Trophoblast cell (in vitro differentiated cells and primary cell): ENCODE measurements at regions not wholly inside any gene's neighbourhood (a gene's known extent, or its start where the extent isn't known, plus 50 kb on each side); places are given as distances from the start of the nearest gene placed in this dataset.
"Not testable (repeated sequence)": the region's sequence is repeated elsewhere in the genome, so short reads cannot be mapped to it uniquely, and the experiment has no call there.

Experiments used
- DNase-seq, 2 donors: peaks; one replicate each; pipeline ENCODE4 v3.0.0-alpha.2; 2016
- H2AFZ ChIP-seq: 2 replicates; pipeline ENCODE4 v1.6.1; 2013; ENCODE audit warnings: low read length, moderate library complexity, mild to moderate bottlenecking; ENCODE audit not compliant: insufficient read depth, poor library complexity
- H2AK5ac ChIP-seq: 2 replicates; pipeline ENCODE4 v1.6.1; 2013; ENCODE audit warnings: mild to moderate bottlenecking, low read length
- H2BK120ac ChIP-seq: 2 replicates; pipeline ENCODE4 v1.6.1; 2013; ENCODE audit warnings: low read length, mild to moderate bottlenecking, moderate library complexity; ENCODE audit not compliant: insufficient read depth, poor library complexity
- H2BK12ac ChIP-seq: 2 replicates; pipeline ENCODE4 v1.6.1; 2013; ENCODE audit warnings: mild to moderate bottlenecking, low read length, moderate library complexity
- H2BK5ac ChIP-seq: 2 replicates; pipeline ENCODE4 v1.6.1; 2013; ENCODE audit warnings: low read length, low read depth, moderate library complexity, mild to moderate bottlenecking; ENCODE audit not compliant: poor library complexity
- H3K14ac ChIP-seq: 2 replicates; pipeline ENCODE4 v1.6.1; 2013; ENCODE audit warnings: mild to moderate bottlenecking, low read length
- H3K18ac ChIP-seq: 2 replicates; pipeline ENCODE4 v1.6.1; 2013; ENCODE audit warnings: mild to moderate bottlenecking, low read length
- H3K23ac ChIP-seq: 2 replicates; pipeline ENCODE4 v1.6.1; 2013; ENCODE audit warnings: low read length
- H3K27ac ChIP-seq: 2 replicates; pipeline ENCODE4 v1.5.1; 2013; ENCODE audit warnings: low read depth, mild to moderate bottlenecking, inconsistent platforms, low read length, moderate library complexity
- H3K27me3 ChIP-seq: 2 replicates; pipeline ENCODE4 v1.6.1; 2013; ENCODE audit warnings: inconsistent platforms, mild to moderate bottlenecking, low read length, moderate library complexity; ENCODE audit not compliant: insufficient read depth
- H3K36me3 ChIP-seq, 2 experiments: 1 replicate in 1 of 2; 2 replicates in 1 of 2; pipeline ENCODE4 v1.6.1; 2013; ENCODE audit warnings: low read length in 2 of 2, mild to moderate bottlenecking in 2 of 2, moderate library complexity in 1 of 2; ENCODE audit not compliant: insufficient read depth in 2 of 2, control insufficient read depth in 1 of 2
- H3K4ac ChIP-seq: 2 replicates; pipeline ENCODE4 v1.6.1; 2013; ENCODE audit warnings: low read depth, mild to moderate bottlenecking, low read length, moderate library complexity
- H3K4me1 ChIP-seq, 2 experiments: 1 replicate in 1 of 2; 2 replicates in 1 of 2; pipeline ENCODE4 v1.6.1; 2013; ENCODE audit warnings: low read length in 2 of 2, mild to moderate bottlenecking in 2 of 2, moderate library complexity in 1 of 2; ENCODE audit not compliant: insufficient read depth in 2 of 2, control insufficient read depth in 1 of 2
- H3K4me2 ChIP-seq: 2 replicates; pipeline ENCODE4 v1.6.1; 2013; ENCODE audit warnings: inconsistent platforms, mild to moderate bottlenecking, low read length, moderate library complexity
- H3K4me3 ChIP-seq: 2 replicates; pipeline ENCODE4 v1.5.1; 2013; ENCODE audit warnings: mild to moderate bottlenecking, low read depth, low read length, inconsistent platforms
- H3K79me1 ChIP-seq: one replicate; pipeline ENCODE4 v1.6.1; 2013; ENCODE audit warnings: low read length
- H3K79me2 ChIP-seq: 2 replicates; pipeline ENCODE4 v1.6.1; 2013; ENCODE audit warnings: low read length, mild to moderate bottlenecking; ENCODE audit not compliant: control insufficient read depth, insufficient read depth, poor library complexity
- H3K9ac ChIP-seq: 2 replicates; pipeline ENCODE4 v1.6.1; 2013; ENCODE audit warnings: mild to moderate bottlenecking, low read length
- H3K9me3 ChIP-seq: 2 replicates; pipeline ENCODE4 v1.6.1; 2013; ENCODE audit warnings: low read depth, mild to moderate bottlenecking, control low read depth, inconsistent platforms, low read length; ENCODE audit not compliant: insufficient read depth
- H4K12ac ChIP-seq: 2 replicates; pipeline ENCODE4 v1.6.1; 2013; ENCODE audit warnings: low read depth, mild to moderate bottlenecking, low read length, moderate library complexity
- H4K8ac ChIP-seq: 2 replicates; pipeline ENCODE4 v1.6.1; 2013; ENCODE audit warnings: low read depth, mild to moderate bottlenecking, low read length, moderate library complexity
- H4K91ac ChIP-seq: one replicate; pipeline ENCODE4 v1.6.1; 2013; ENCODE audit warnings: low read depth, mild to moderate bottlenecking, low read length, moderate library complexity
- WGBS: extraction: QIAGEN DNeasy Blood & Tissue Kit; methylation state at CpG from one replicate; pipeline ENCODE4 v1.1.7; 2013; ENCODE audit warnings: missing lambda C conversion rate; ENCODE audit not compliant: insufficient read length, insufficient coverage; ENCODE audit errors: extremely low coverage; 5-methylcytosine and 5-hydroxymethylcytosine counted together

- Histone ChIP-seq H2BK5ac (no peak overlapping the region), H3K4me2 (no peak overlapping the region), H3K79me2 (no peaks in the 10 kb centered on the region), H2AFZ (no peak overlapping the region), H4K91ac (no peak overlapping the region), H3K4me1 (no peaks in the 10 kb centered on the region), H4K12ac (no peak overlapping the region), H3K9me3 (peaks cover 6% of the 10 kb centered on the region), H4K8ac (no peak overlapping the region), H3K36me3 (no peaks in the 10 kb centered on the region), H2AK5ac (no peak overlapping the region), H3K9ac (no peak overlapping the region), H3K4ac (no peak overlapping the region), H3K4me3 (no peak overlapping the region), H3K18ac (no peak overlapping the region), H2BK120ac (no peak overlapping the region), H3K14ac (no peak overlapping the region), H3K79me1 (no peaks in the 10 kb centered on the region), H2BK12ac (no peak overlapping the region), H3K23ac (no peak overlapping the region), H3K27me3 (no peaks in the 10 kb centered on the region), H3K27ac (no peak overlapping the region)
- WGBS, result no CpG with 5 or more reads among the region's 12 CpGs
- DNase-seq, result no peak
Measured at GRCh38 chr3:184500344-184500923, 61.2 kb upstream of the EPHB3 start.

GRCh38 chr3:184502123-184502667, 59.4 kb upstream of the EPHB3 start:
- no peak overlapping the region for H3K14ac ChIP-seq
- no peaks in the 10 kb centered on the region for H3K27me3 ChIP-seq
- no peak overlapping the region for H3K27ac ChIP-seq
- H2BK12ac ChIP-seq, result no peak overlapping the region
- H3K18ac ChIP-seq, result no peak overlapping the region
- no CpG with 5 or more reads among the region's 4 CpGs for WGBS
- H2BK5ac ChIP-seq, result no peak overlapping the region
- H2AK5ac ChIP-seq, result no peak overlapping the region
- no peaks in the 10 kb centered on the region for H3K4me1 ChIP-seq
- H3K79me1 ChIP-seq, result no peaks in the 10 kb centered on the region
- no peaks in the 10 kb centered on the region for H3K79me2 ChIP-seq
- no peak overlapping the region for H4K12ac ChIP-seq
- no peaks in the 10 kb centered on the region for H3K36me3 ChIP-seq
- no peak overlapping the region for H4K91ac ChIP-seq
- no peak overlapping the region for H3K4me2 ChIP-seq
- H3K9me3 ChIP-seq, result peaks cover 6% of the 10 kb centered on the region
- H4K8ac ChIP-seq, result no peak overlapping the region
- H3K4me3 ChIP-seq, result no peak overlapping the region
- no peak overlapping the region for H2BK120ac ChIP-seq
- no peak overlapping the region for H3K23ac ChIP-seq
- H3K4ac ChIP-seq, result no peak overlapping the region
- H2AFZ ChIP-seq, result no peak overlapping the region
- no peak for DNase-seq
- no peak overlapping the region for H3K9ac ChIP-seq

- not testable (repeated sequence) for H4K12ac ChIP-seq, H3K23ac ChIP-seq, H3K79me1 ChIP-seq, H3K4me2 ChIP-seq, H3K9me3 ChIP-seq, H3K18ac ChIP-seq, H3K14ac ChIP-seq, H3K4me1 ChIP-seq, H4K8ac ChIP-seq, H3K27ac ChIP-seq, H3K9ac ChIP-seq, H2BK120ac ChIP-seq, H2AK5ac ChIP-seq, H2AFZ ChIP-seq, H3K4ac ChIP-seq, DNase-seq, H3K36me3 ChIP-seq, H3K27me3 ChIP-seq, H3K4me3 ChIP-seq, H4K91ac ChIP-seq, H2BK12ac ChIP-seq, H2BK5ac ChIP-seq, H3K79me2 ChIP-seq
- WGBS, result no CpG with 5 or more reads among the region's 6 CpGs
Measured at GRCh38 chr3:184502841-184503240, 58.7 kb upstream of the EPHB3 start.

- no peak overlapping the region for H2AK5ac ChIP-seq
- H2AFZ ChIP-seq, result no peak overlapping the region
- H4K8ac ChIP-seq, result no peak overlapping the region
- no peak overlapping the region for H3K18ac ChIP-seq
- no peaks in the 10 kb centered on the region for H3K4me1 ChIP-seq
- no peak overlapping the region for H3K4me3 ChIP-seq
- no peak overlapping the region for H3K27ac ChIP-seq
- no peak for DNase-seq
- H2BK12ac ChIP-seq, result no peak overlapping the region
- H3K4ac ChIP-seq, result no peak overlapping the region
- H3K79me2 ChIP-seq, result no peaks in the 10 kb centered on the region
- no peaks in the 10 kb centered on the region for H3K36me3 ChIP-seq
- no peaks in the 10 kb centered on the region for H3K79me1 ChIP-seq
- H3K14ac ChIP-seq, result no peak overlapping the region
- H3K27me3 ChIP-seq, result no peaks in the 10 kb centered on the region
- H2BK5ac ChIP-seq, result no peak overlapping the region
- H4K91ac ChIP-seq, result no peak overlapping the region
- WGBS, result no CpG with 5 or more reads among the region's 2 CpGs
- H3K9me3 ChIP-seq, result peaks cover 6% of the 10 kb centered on the region
- H3K23ac ChIP-seq, result no peak overlapping the region
- no peak overlapping the region for H3K4me2 ChIP-seq
- H2BK120ac ChIP-seq, result no peak overlapping the region
- no peak overlapping the region for H3K9ac ChIP-seq
- H4K12ac ChIP-seq, result no peak overlapping the region
Measured at GRCh38 chr3:184503647-184504046, 57.9 kb upstream of the EPHB3 start.
